Daoy (cell line): ENCODE measurements at regions not wholly inside any gene's neighbourhood (a gene's known extent, or its start where the extent isn't known, plus 50 kb on each side); places are given as distances from the start of the nearest gene placed in this dataset.

Experiments
- DNase-seq: peaks from one replicate; pipeline ENCODE4 v3.0.0-alpha.2; 2015; ENCODE audit warnings: low read depth

GRCh38 chr10:36313142-36313541, 671.0 kb upstream of the FZD8 start:
- no peak for DNase-seq

- no peak for DNase-seq
Measured at GRCh38 chr10:36303896-36304295, 661.8 kb upstream of the FZD8 start.

- DNase-seq = no peak
Measured at GRCh38 chr10:36302086-36302485, 660.0 kb upstream of the FZD8 start.

GRCh38 chr10:36301539-36301938, 659.4 kb upstream of the FZD8 start:
- no peak for DNase-seq

- no peak for DNase-seq
Measured at GRCh38 chr10:36301139-36301538, 659.0 kb upstream of the FZD8 start.

- no peak for DNase-seq
Measured at GRCh38 chr10:36283827-36284226, 641.7 kb upstream of the FZD8 start.

- DNase-seq = no peak
Measured at GRCh38 chr10:36281831-36282331, 639.8 kb upstream of the FZD8 start.

- no peak for DNase-seq
Measured at GRCh38 chr10:36280890-36281499, 638.9 kb upstream of the FZD8 start.

- DNase-seq = peak; percentile 32
Measured at GRCh38 chr10:36280321-36280741, 638.2 kb upstream of the FZD8 start.

- DNase-seq = no peak
Measured at GRCh38 chr10:36278176-36278575, 636.1 kb upstream of the FZD8 start.

GRCh38 chr10:36277459-36277858, 635.4 kb upstream of the FZD8 start:
- no peak for DNase-seq

GRCh38 chr10:36271627-36272340, 629.7 kb upstream of the FZD8 start:
- no peak for DNase-seq

- no peak for DNase-seq
Measured at GRCh38 chr10:36269222-36269621, 627.1 kb upstream of the FZD8 start.

- DNase-seq = no peak
Measured at GRCh38 chr10:36266923-36267322, 624.8 kb upstream of the FZD8 start.

- DNase-seq = no peak
Measured at GRCh38 chr10:36265741-36266140, 623.6 kb upstream of the FZD8 start.

GRCh38 chr10:36263871-36264270, 621.8 kb upstream of the FZD8 start:
- no peak for DNase-seq

GRCh38 chr10:36256948-36257356, 614.9 kb upstream of the FZD8 start:
- peak; percentile 52 for DNase-seq

GRCh38 chr10:36256166-36256565, 614.1 kb upstream of the FZD8 start:
- no peak for DNase-seq

GRCh38 chr10:36254199-36254598, 612.1 kb upstream of the FZD8 start:
- peak; percentile 60 for DNase-seq

- no peak for DNase-seq
Measured at GRCh38 chr10:36253731-36254130, 611.6 kb upstream of the FZD8 start.

- no peak for DNase-seq
Measured at GRCh38 chr10:36251068-36251467, 609.0 kb upstream of the FZD8 start.

- DNase-seq = no peak
Measured at GRCh38 chr10:36248304-36248981, 606.3 kb upstream of the FZD8 start.

GRCh38 chr10:36247478-36247877, 605.4 kb upstream of the FZD8 start:
- no peak for DNase-seq
